ENCODE measurements at regions not wholly inside any gene's neighbourhood (a gene's known extent, or its start where the extent isn't known, plus 50 kb on each side); places are given as distances from the start of the nearest gene placed in this dataset.
"Not testable (repeated sequence)": the region's sequence is repeated elsewhere in the genome, so short reads cannot be mapped to it uniquely, and the experiment has no call there.

- POLR2A ChIA-PET = no interaction called here
- Mint-ChIP-seq H3K27ac (ENCODE audit: low read depth, unreplicated experiment) (no peak overlapping the region), H3K4me3 (ENCODE audit: unreplicated experiment) (no peak overlapping the region), H3K27me3 (ENCODE audit: insufficient read depth, unreplicated experiment) (no peaks in the 10 kb centered on the region), H3K4me1 (ENCODE audit: insufficient read depth, unreplicated experiment) (no peaks in the 10 kb centered on the region), H3K9me3 (ENCODE audit: unreplicated experiment) (no peaks in the 10 kb centered on the region), H3K36me3 (ENCODE audit: insufficient read depth, unreplicated experiment) (peaks cover 6% of the 10 kb centered on the region)
- no peak for TF ChIP-seq CTCF (IDR thresholded peaks at IDR 0.05; ENCODE audit: unreplicated experiment)
- CTCF ChIA-PET = no interaction called here
- intact Hi-C loops (cut with micrococcal nuclease) = no loop called here
- DNase-seq (ENCODE audit: unreplicated experiment) = no peak
- BruUV-seq (replicated peaks) = no TSS peak
Measured at GRCh38 chr9:38489057-38489456, 64.8 kb upstream of the IGFBPL1 start.

- no peaks in the 10 kb centered on the region for H3K36me3 Mint-ChIP-seq (ENCODE audit: insufficient read depth, unreplicated experiment)
- no peaks in the 10 kb centered on the region for H3K27me3 Mint-ChIP-seq (ENCODE audit: insufficient read depth, unreplicated experiment)
- no peak overlapping the region for H3K4me3 Mint-ChIP-seq (ENCODE audit: unreplicated experiment)
- peaks cover 5% of the 10 kb centered on the region for H3K4me1 Mint-ChIP-seq (ENCODE audit: insufficient read depth, unreplicated experiment)
- TF ChIP-seq CTCF (IDR thresholded peaks at IDR 0.05; ENCODE audit: unreplicated experiment) = no peak
- no peaks in the 10 kb centered on the region for H3K9me3 Mint-ChIP-seq (ENCODE audit: unreplicated experiment)
- intact Hi-C loops (cut with micrococcal nuclease) = no loop called here
- DNase-seq (ENCODE audit: unreplicated experiment) = no peak
- no TSS peak for BruUV-seq (replicated peaks)
- no peak overlapping the region for H3K27ac Mint-ChIP-seq (ENCODE audit: low read depth, unreplicated experiment)
- POLR2A ChIA-PET = no interaction called here
- CTCF ChIA-PET = no interaction called here
Measured at GRCh38 chr9:38488156-38488698, 64.0 kb upstream of the IGFBPL1 start.

GRCh38 chr9:38487418-38488155 is 63.3 kb upstream of the IGFBPL1 start:
- H3K36me3 Mint-ChIP-seq (ENCODE audit: insufficient read depth, unreplicated experiment); H3K4me3 Mint-ChIP-seq (ENCODE audit: unreplicated experiment); CTCF ChIA-PET; H3K27me3 Mint-ChIP-seq (ENCODE audit: insufficient read depth, unreplicated experiment); DNase-seq (ENCODE audit: unreplicated experiment); intact Hi-C loops (cut with micrococcal nuclease); H3K4me1 Mint-ChIP-seq (ENCODE audit: insufficient read depth, unreplicated experiment); H3K27ac Mint-ChIP-seq (ENCODE audit: low read depth, unreplicated experiment); POLR2A ChIA-PET; BruUV-seq (replicated peaks); H3K9me3 Mint-ChIP-seq (ENCODE audit: unreplicated experiment): not testable (repeated sequence)

- intact Hi-C loops (cut with micrococcal nuclease) = no loop called here
- no peak for DNase-seq (ENCODE audit: unreplicated experiment)
- Mint-ChIP-seq H3K9me3 (ENCODE audit: unreplicated experiment) (no peaks in the 10 kb centered on the region), H3K27me3 (ENCODE audit: insufficient read depth, unreplicated experiment) (no peaks in the 10 kb centered on the region), H3K4me3 (ENCODE audit: unreplicated experiment) (no peak overlapping the region), H3K4me1 (ENCODE audit: insufficient read depth, unreplicated experiment) (peaks cover 8% of the 10 kb centered on the region), H3K36me3 (ENCODE audit: insufficient read depth, unreplicated experiment) (no peaks in the 10 kb centered on the region), H3K27ac (ENCODE audit: low read depth, unreplicated experiment) (no peak overlapping the region)
- ChIA-PET CTCF (no interaction called here), POLR2A (no interaction called here)
- no peak for TF ChIP-seq CTCF (IDR thresholded peaks at IDR 0.05; ENCODE audit: unreplicated experiment)
- no TSS peak for BruUV-seq (replicated peaks)
Measured at GRCh38 chr9:38486837-38487236, 62.6 kb upstream of the IGFBPL1 start.
